Hepatocyte (in vitro differentiated cells): ENCODE measurements at regions not wholly inside any gene's neighbourhood (a gene's known extent, or its start where the extent isn't known, plus 50 kb on each side); places are given as distances from the start of the nearest gene placed in this dataset.
A peak's percentile ranks its signal among the peaks of the same experiment; 100 is the strongest.

Experiments
- DNase-seq: peaks from one replicate; pipeline ENCODE4 v3.0.0-alpha.2; 2016; ENCODE audit warnings: low spot score
- H2AFZ ChIP-seq: fragments of 200-600 bp; sonication (generic); 2 replicates; pipeline ENCODE4 v1.6.0; 2016; ENCODE audit warnings: antibody characterized with exemption, mild to moderate bottlenecking
- H3K27ac ChIP-seq: fragments of 200-600 bp; sonication (generic); 2 replicates; pipeline ENCODE4 v1.5.1; 2016; ENCODE audit warnings: mild to moderate bottlenecking
- H3K27me3 ChIP-seq: fragments of 200-600 bp; sonication (generic); 2 replicates; pipeline ENCODE4 v1.6.1; 2016
- H3K36me3 ChIP-seq: fragments of 200-600 bp; sonication (generic); replicated peaks from 2 replicates; pipeline ENCODE4 v1.5.1; 2016; ENCODE audit warnings: low read depth; ENCODE audit not compliant: insufficient read depth
- H3K4me1 ChIP-seq: fragments of 200-600 bp; sonication (generic); 2 replicates; pipeline ENCODE4 v1.5.1; 2016; ENCODE audit warnings: mild to moderate bottlenecking, moderate library complexity; ENCODE audit not compliant: insufficient read depth
- H3K4me2 ChIP-seq: fragments of 200-600 bp; sonication (generic); 2 replicates; pipeline ENCODE4 v1.6.0; 2016
- H3K4me3 ChIP-seq: fragments of 200-600 bp; sonication (generic); 2 replicates; pipeline ENCODE4 v1.5.1; 2016; ENCODE audit warnings: mild to moderate bottlenecking
- H3K79me2 ChIP-seq: fragments of 200-600 bp; sonication (generic); 2 replicates; pipeline ENCODE4 v1.6.0; 2017; ENCODE audit warnings: mild to moderate bottlenecking
- H3K9me2 ChIP-seq: fragments of 200-600 bp; sonication (generic); replicated peaks from 2 replicates; pipeline ENCODE4 v1.6.0; 2017; ENCODE audit warnings: mild to moderate bottlenecking; ENCODE audit not compliant: insufficient read depth
- H3K9me3 ChIP-seq: fragments of 200-600 bp; sonication (generic); 2 replicates; pipeline ENCODE4 v1.5.1; 2016; ENCODE audit warnings: low read depth, mild to moderate bottlenecking
- H4K20me1 ChIP-seq: fragments of 200-600 bp; sonication (generic); 2 replicates; pipeline ENCODE4 v1.6.0; 2016; ENCODE audit warnings: mild to moderate bottlenecking; ENCODE audit not compliant: insufficient read depth, poor library complexity, severe bottlenecking
- CTCF ChIP-seq: fragments of 200-600 bp; sonication (generic); IDR thresholded peaks from 2 replicates; pipeline ENCODE4 v1.5.1; 2016; ENCODE audit warnings: antibody characterized with exemption, mild to moderate bottlenecking; ENCODE audit not compliant: poor library complexity
- EZH2 ChIP-seq: fragments of 200-600 bp; sonication (generic); IDR thresholded peaks from 2 replicates; pipeline ENCODE4 v1.6.1; 2016; ENCODE audit warnings: antibody characterized with exemption, mild to moderate bottlenecking, borderline replicate concordance
- EZH2phosphoT487 ChIP-seq: fragments of 200-600 bp; sonication (generic); IDR thresholded peaks from one replicate; pipeline ENCODE4 v1.6.1; 2018; ENCODE audit warnings: antibody characterized with exemption, mild to moderate bottlenecking, low read depth, moderate library complexity; ENCODE audit not compliant: unreplicated experiment, severe bottlenecking
- WGBS: methylation state at CpG from one replicate; pipeline ENCODE4 v1.1.6; 2016; ENCODE audit warnings: low lambda C conversion rate; ENCODE audit errors: missing lambda C conversion rate; 5-methylcytosine and 5-hydroxymethylcytosine counted together

DNA sequence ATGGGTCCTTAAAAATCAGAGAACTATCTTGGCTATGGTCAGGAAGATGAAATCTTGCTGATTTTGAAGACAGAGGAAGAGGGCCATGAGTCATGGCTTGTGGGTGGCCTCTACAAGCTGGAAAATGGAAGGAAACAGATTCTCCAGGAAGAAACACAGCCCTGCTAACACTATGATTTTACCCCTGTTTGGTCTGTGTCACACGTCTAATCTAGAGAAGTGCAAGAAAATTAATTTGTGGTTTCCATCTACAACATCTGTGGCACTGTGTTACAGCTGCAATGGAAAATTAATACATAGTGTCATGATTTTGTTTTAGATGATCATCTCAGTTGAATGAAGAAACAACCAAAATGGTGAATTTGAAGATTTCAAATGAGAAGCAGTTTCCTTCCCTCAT is 288.7 kb upstream of the NRIP1 start:
- H3K9me2 ChIP-seq = no peaks in the 10 kb centered on the region
- no peak overlapping the region for H3K4me3 ChIP-seq
- no peak overlapping the region for H3K4me2 ChIP-seq
- no peaks in the 10 kb centered on the region for H3K9me3 ChIP-seq
- H3K79me2 ChIP-seq = no peaks in the 10 kb centered on the region
- no peak for DNase-seq
- 92% methylated on average over 1 of the region's 1 CpG for WGBS
- no peaks in the 10 kb centered on the region for H3K27me3 ChIP-seq
- TF ChIP-seq EZH2phosphoT487 = no peak
- TF ChIP-seq EZH2 = no peak
- TF ChIP-seq CTCF = no peak
- H2AFZ ChIP-seq = no peak overlapping the region
- H3K36me3 ChIP-seq = no peaks in the 10 kb centered on the region
- H3K27ac ChIP-seq = no peak overlapping the region
- no peaks in the 10 kb centered on the region for H4K20me1 ChIP-seq
- no peaks in the 10 kb centered on the region for H3K4me1 ChIP-seq

- H2AFZ ChIP-seq = peak overlapping the region; percentile 8
- H3K27me3 ChIP-seq = no peaks in the 10 kb centered on the region
- H3K9me2 ChIP-seq = no peaks in the 10 kb centered on the region
- H3K36me3 ChIP-seq = no peaks in the 10 kb centered on the region
- no peaks in the 10 kb centered on the region for H3K9me3 ChIP-seq
- peak overlapping the region; percentile 42 for H3K4me2 ChIP-seq
- H3K4me1 ChIP-seq = no peaks in the 10 kb centered on the region
- no peaks in the 10 kb centered on the region for H4K20me1 ChIP-seq
- no peaks in the 10 kb centered on the region for H3K79me2 ChIP-seq
- H3K4me3 ChIP-seq = no peak overlapping the region
- 21% methylated on average over 3 of the region's 3 CpGs for WGBS
- TF ChIP-seq CTCF = no peak
- TF ChIP-seq EZH2 = no peak
- TF ChIP-seq EZH2phosphoT487 = no peak
- no peak overlapping the region for H3K27ac ChIP-seq
- DNase-seq = peak; percentile 9
Observed at GRCh38 chr21:15354516-15354915, 289.7 kb upstream of the NRIP1 start.

DNA sequence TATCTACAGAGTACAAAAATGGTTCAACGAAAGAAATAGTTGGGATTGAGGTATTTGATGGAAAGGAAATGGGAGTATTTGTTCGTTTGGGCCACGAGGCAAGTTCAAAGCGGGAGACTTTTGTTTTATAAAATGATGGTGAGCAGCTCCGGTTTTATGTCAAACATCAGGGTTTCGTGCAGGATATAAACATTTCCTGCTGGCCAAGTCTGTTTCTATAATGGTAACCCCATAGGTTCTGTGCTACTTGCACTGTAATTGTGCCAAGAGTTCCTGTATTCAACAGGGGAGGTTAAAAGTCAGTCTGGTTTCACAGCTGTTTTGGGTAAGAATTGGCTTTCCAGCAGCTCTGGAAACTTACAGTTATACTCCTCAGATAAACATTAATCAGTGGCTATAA is 290.3 kb upstream of the NRIP1 start:
- 67% methylated on average over 6 of the region's 6 CpGs for WGBS
- Histone ChIP-seq H3K4me2 (peak overlapping the region; percentile 42), H3K4me1 (no peaks in the 10 kb centered on the region), H3K27me3 (no peaks in the 10 kb centered on the region), H3K79me2 (no peaks in the 10 kb centered on the region), H3K9me2 (no peaks in the 10 kb centered on the region), H4K20me1 (no peaks in the 10 kb centered on the region), H2AFZ (no peak overlapping the region), H3K4me3 (no peak overlapping the region), H3K9me3 (no peaks in the 10 kb centered on the region), H3K36me3 (no peaks in the 10 kb centered on the region), H3K27ac (no peak overlapping the region)
- DNase-seq = no peak
- TF ChIP-seq CTCF (no peak), EZH2 (no peak), EZH2phosphoT487 (no peak)

- Histone ChIP-seq H3K9me2 (no peaks in the 10 kb centered on the region), H3K27me3 (no peaks in the 10 kb centered on the region), H3K79me2 (no peaks in the 10 kb centered on the region), H3K27ac (no peak overlapping the region), H3K9me3 (no peaks in the 10 kb centered on the region), H3K36me3 (no peaks in the 10 kb centered on the region), H3K4me1 (no peaks in the 10 kb centered on the region), H2AFZ (no peak overlapping the region), H3K4me3 (no peak overlapping the region), H4K20me1 (no peaks in the 10 kb centered on the region), H3K4me2 (no peak overlapping the region)
- no peak for TF ChIP-seq CTCF
- no peak for TF ChIP-seq EZH2phosphoT487
- TF ChIP-seq EZH2 = no peak
- no peak for DNase-seq
- WGBS = 83% methylated on average over 4 of the region's 4 CpGs
Observed at GRCh38 chr21:15359251-15359650, 294.5 kb upstream of the NRIP1 start.
